ENCODE measurements at regions not wholly inside any gene's neighbourhood (a gene's known extent, or its start where the extent isn't known, plus 50 kb on each side); places are given as distances from the start of the nearest gene placed in this dataset.

- H3K4me2 ChIP-seq (ENCODE audit: low read length), result no peak overlapping the region
- no peaks in the 10 kb centered on the region for H3K9me2 ChIP-seq (ENCODE audit: insufficient read depth, low read length)
- no peak overlapping the region for H3K9ac ChIP-seq (ENCODE audit: low read length)
- no peaks in the 10 kb centered on the region for H3K9me3 ChIP-seq (ENCODE audit: low read length)
- TF ChIP-seq RAD21 (conservative IDR thresholded peaks at IDR 0.05), result no peak
- TF ChIP-seq, protein P1, sequence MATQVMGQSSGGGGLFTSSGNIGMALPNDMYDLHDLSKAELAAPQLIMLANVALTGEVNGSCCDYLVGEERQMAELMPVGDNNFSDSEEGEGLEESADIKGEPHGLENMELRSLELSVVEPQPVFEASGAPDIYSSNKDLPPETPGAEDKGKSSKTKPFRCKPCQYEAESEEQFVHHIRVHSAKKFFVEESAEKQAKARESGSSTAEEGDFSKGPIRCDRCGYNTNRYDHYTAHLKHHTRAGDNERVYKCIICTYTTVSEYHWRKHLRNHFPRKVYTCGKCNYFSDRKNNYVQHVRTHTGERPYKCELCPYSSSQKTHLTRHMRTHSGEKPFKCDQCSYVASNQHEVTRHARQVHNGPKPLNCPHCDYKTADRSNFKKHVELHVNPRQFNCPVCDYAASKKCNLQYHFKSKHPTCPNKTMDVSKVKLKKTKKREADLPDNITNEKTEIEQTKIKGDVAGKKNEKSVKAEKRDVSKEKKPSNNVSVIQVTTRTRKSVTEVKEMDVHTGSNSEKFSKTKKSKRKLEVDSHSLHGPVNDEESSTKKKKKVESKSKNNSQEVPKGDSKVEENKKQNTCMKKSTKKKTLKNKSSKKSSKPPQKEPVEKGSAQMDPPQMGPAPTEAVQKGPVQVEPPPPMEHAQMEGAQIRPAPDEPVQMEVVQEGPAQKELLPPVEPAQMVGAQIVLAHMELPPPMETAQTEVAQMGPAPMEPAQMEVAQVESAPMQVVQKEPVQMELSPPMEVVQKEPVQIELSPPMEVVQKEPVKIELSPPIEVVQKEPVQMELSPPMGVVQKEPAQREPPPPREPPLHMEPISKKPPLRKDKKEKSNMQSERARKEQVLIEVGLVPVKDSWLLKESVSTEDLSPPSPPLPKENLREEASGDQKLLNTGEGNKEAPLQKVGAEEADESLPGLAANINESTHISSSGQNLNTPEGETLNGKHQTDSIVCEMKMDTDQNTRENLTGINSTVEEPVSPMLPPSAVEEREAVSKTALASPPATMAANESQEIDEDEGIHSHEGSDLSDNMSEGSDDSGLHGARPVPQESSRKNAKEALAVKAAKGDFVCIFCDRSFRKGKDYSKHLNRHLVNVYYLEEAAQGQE (IDR thresholded peaks at IDR 0.05; ENCODE audit: borderline replicate concordance), result no peak
- TF ChIP-seq SMC3 (conservative IDR thresholded peaks at IDR 0.05; ENCODE audit: poor library complexity), result no peak
- TF ChIP-seq TAF1 (IDR thresholded peaks at IDR 0.05; ENCODE audit: low read depth), result no peak
- TF ChIP-seq MXI1 (conservative IDR thresholded peaks at IDR 0.05; ENCODE audit: poor library complexity, severe bottlenecking), result no peak
- no peak for TF ChIP-seq CTCF (IDR thresholded peaks at IDR 0.05; ENCODE audit: poor library complexity, severe bottlenecking)
- no peak for TF ChIP-seq EZH2 (IDR thresholded peaks at IDR 0.05; ENCODE audit: borderline replicate concordance, insufficient read depth, low read length, poor library complexity, severe bottlenecking)
- no peaks in the 10 kb centered on the region for H3F3A ChIP-seq (ENCODE audit: insufficient read depth, low read length, poor library complexity, severe bottlenecking)
- no peaks in the 10 kb centered on the region for H3K27me3 ChIP-seq (ENCODE audit: insufficient read depth, low read depth, low read length)
- H4K20me1 ChIP-seq (ENCODE audit: insufficient read depth), result no peaks in the 10 kb centered on the region
- H3K79me2 ChIP-seq (replicated peaks; ENCODE audit: insufficient read depth, low read length), result no peaks in the 10 kb centered on the region
- H3K27ac ChIP-seq (ENCODE audit: low read length), result no peak overlapping the region
- H3K36me3 ChIP-seq (ENCODE audit: insufficient read depth, low read length), result no peaks in the 10 kb centered on the region
- H3K4me3 ChIP-seq (ENCODE audit: low read length), result no peak overlapping the region
- no peak overlapping the region for H2AFZ ChIP-seq (ENCODE audit: low read depth, low read length)
These were observed 450.0 kb downstream of the RASEF start for GRCh38 chr9:82612942-82613341.

DNA sequence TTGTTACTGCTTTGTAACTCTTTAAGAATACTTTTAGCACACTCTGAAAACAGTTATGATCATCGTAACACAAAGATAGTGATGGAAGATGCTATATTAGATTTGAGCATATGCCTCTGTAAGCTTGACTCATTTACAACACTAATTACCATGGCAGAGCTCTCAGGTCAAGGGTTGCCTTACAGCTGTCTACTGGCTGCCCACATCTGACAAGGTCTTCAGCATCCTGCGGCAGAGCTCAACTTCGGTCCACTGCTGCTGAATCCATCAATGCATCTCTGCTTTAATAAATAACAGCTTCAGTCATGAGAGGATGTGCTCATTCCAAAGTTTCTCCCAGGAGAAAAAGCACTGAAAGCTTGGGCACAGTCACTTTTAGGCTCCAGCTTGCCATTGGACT lies 449.4 kb downstream of the RASEF start:
- no peaks in the 10 kb centered on the region for H3K79me2 ChIP-seq (replicated peaks; ENCODE audit: insufficient read depth, low read length)
- H3F3A ChIP-seq (ENCODE audit: insufficient read depth, low read length, poor library complexity, severe bottlenecking), result no peaks in the 10 kb centered on the region
- H3K4me3 ChIP-seq (ENCODE audit: low read length), result no peak overlapping the region
- no peak overlapping the region for H3K9ac ChIP-seq (ENCODE audit: low read length)
- H3K27ac ChIP-seq (ENCODE audit: low read length), result no peak overlapping the region
- no peaks in the 10 kb centered on the region for H3K27me3 ChIP-seq (ENCODE audit: insufficient read depth, low read depth, low read length)
- H4K20me1 ChIP-seq (ENCODE audit: insufficient read depth), result no peaks in the 10 kb centered on the region
- no peak overlapping the region for H3K4me2 ChIP-seq (ENCODE audit: low read length)
- no peak overlapping the region for H2AFZ ChIP-seq (ENCODE audit: low read depth, low read length)
- no peaks in the 10 kb centered on the region for H3K9me3 ChIP-seq (ENCODE audit: low read length)
- TF ChIP-seq POLR2AphosphoS5 (IDR thresholded peaks at IDR 0.05) (no peak), MXI1 (conservative IDR thresholded peaks at IDR 0.05; ENCODE audit: poor library complexity, severe bottlenecking) (no peak), CTCF (IDR thresholded peaks at IDR 0.05; ENCODE audit: poor library complexity, severe bottlenecking) (no peak), RAD21 (conservative IDR thresholded peaks at IDR 0.05) (no peak), SMC3 (conservative IDR thresholded peaks at IDR 0.05; ENCODE audit: poor library complexity) (no peak), TAF1 (IDR thresholded peaks at IDR 0.05; ENCODE audit: low read depth) (no peak), EP300 (conservative IDR thresholded peaks at IDR 0.05; ENCODE audit: poor library complexity, severe bottlenecking) (no peak), EZH2 (IDR thresholded peaks at IDR 0.05; ENCODE audit: borderline replicate concordance, insufficient read depth, low read length, poor library complexity, severe bottlenecking) (no peak)
- TF ChIP-seq, protein P1 (IDR thresholded peaks at IDR 0.05; ENCODE audit: borderline replicate concordance), result no peak
- no peaks in the 10 kb centered on the region for H3K36me3 ChIP-seq (ENCODE audit: insufficient read depth, low read length)
- H3K9me2 ChIP-seq (ENCODE audit: insufficient read depth, low read length), result no peaks in the 10 kb centered on the region
